Osteoblast (primary cell): ENCODE measurements at regions not wholly inside any gene's neighbourhood (a gene's known extent, or its start where the extent isn't known, plus 50 kb on each side); places are given as distances from the start of the nearest gene placed in this dataset.

ENCODE experiments used
- DNase-seq: peaks from one replicate; pipeline ENCODE4 v3.0.0; 2011; ENCODE audit warnings: low spot score, mixed read lengths; ENCODE audit not compliant: insufficient read length; ENCODE audit errors: missing footprints
- H2AFZ ChIP-seq: 2 replicates; pipeline ENCODE4 v1.6.0; 2011; ENCODE audit warnings: mild to moderate bottlenecking, low read length
- H3K27ac ChIP-seq: 2 replicates; pipeline ENCODE4 v1.5.1; 2011; ENCODE audit warnings: mild to moderate bottlenecking, low read depth, low read length, moderate library complexity
- H3K27me3 ChIP-seq: 2 replicates; pipeline ENCODE4 v1.6.0; 2012; ENCODE audit warnings: mild to moderate bottlenecking, control low read depth, inconsistent platforms, low read length, moderate library complexity; ENCODE audit not compliant: insufficient read depth
- H3K36me3 ChIP-seq: 2 replicates; pipeline ENCODE4 v1.5.1; 2011; ENCODE audit warnings: mild to moderate bottlenecking, low read length, control low read depth, moderate library complexity; ENCODE audit not compliant: insufficient read depth
- H3K4me1 ChIP-seq: 2 replicates; pipeline ENCODE4 v1.5.1; 2011; ENCODE audit warnings: mild to moderate bottlenecking, low read length, control low read depth, moderate library complexity; ENCODE audit not compliant: insufficient read depth
- H3K4me2 ChIP-seq: 2 replicates; pipeline ENCODE4 v1.6.0; 2011; ENCODE audit warnings: mild to moderate bottlenecking, low read length; ENCODE audit not compliant: insufficient read depth
- H3K4me3 ChIP-seq: fragments of 200-600 bp; sonication (generic); 3 replicates; pipeline ENCODE4 v1.5.1; 2012; ENCODE audit warnings: mild to moderate bottlenecking, low read length, inconsistent platforms; ENCODE audit not compliant: insufficient read depth
- H3K79me2 ChIP-seq: 2 replicates; pipeline ENCODE4 v1.6.0; 2012; ENCODE audit warnings: mild to moderate bottlenecking, low read length, control low read depth, inconsistent platforms; ENCODE audit not compliant: insufficient read depth
- H3K9me3 ChIP-seq: 2 replicates; pipeline ENCODE4 v1.5.1; 2011; ENCODE audit warnings: low read depth, low read length, control low read depth
- H4K20me1 ChIP-seq: 2 replicates; pipeline ENCODE4 v1.6.0; 2012; ENCODE audit warnings: mild to moderate bottlenecking, low read length, control low read depth; ENCODE audit not compliant: insufficient read depth
- TF ChIP-seq, protein P1 (sequence below): IDR thresholded peaks from 2 replicates; pipeline ENCODE4 v1.5.1; 2011; ENCODE audit warnings: mild to moderate bottlenecking, low read depth, low read length, moderate library complexity; ENCODE audit errors: extremely low read depth

- H3K36me3 ChIP-seq = no peaks in the 10 kb centered on the region
- no peak overlapping the region for H3K4me2 ChIP-seq
- no peaks in the 10 kb centered on the region for H3K27me3 ChIP-seq
- H4K20me1 ChIP-seq = no peaks in the 10 kb centered on the region
- no peak for DNase-seq
- no peak overlapping the region for H3K27ac ChIP-seq
- no peak overlapping the region for H3K4me3 ChIP-seq
- TF ChIP-seq, protein P1, sequence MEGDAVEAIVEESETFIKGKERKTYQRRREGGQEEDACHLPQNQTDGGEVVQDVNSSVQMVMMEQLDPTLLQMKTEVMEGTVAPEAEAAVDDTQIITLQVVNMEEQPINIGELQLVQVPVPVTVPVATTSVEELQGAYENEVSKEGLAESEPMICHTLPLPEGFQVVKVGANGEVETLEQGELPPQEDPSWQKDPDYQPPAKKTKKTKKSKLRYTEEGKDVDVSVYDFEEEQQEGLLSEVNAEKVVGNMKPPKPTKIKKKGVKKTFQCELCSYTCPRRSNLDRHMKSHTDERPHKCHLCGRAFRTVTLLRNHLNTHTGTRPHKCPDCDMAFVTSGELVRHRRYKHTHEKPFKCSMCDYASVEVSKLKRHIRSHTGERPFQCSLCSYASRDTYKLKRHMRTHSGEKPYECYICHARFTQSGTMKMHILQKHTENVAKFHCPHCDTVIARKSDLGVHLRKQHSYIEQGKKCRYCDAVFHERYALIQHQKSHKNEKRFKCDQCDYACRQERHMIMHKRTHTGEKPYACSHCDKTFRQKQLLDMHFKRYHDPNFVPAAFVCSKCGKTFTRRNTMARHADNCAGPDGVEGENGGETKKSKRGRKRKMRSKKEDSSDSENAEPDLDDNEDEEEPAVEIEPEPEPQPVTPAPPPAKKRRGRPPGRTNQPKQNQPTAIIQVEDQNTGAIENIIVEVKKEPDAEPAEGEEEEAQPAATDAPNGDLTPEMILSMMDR = no peak
- no peaks in the 10 kb centered on the region for H3K4me1 ChIP-seq
- H2AFZ ChIP-seq = no peak overlapping the region
- no peaks in the 10 kb centered on the region for H3K79me2 ChIP-seq
- H3K9me3 ChIP-seq = no peaks in the 10 kb centered on the region
Measured at GRCh38 chr12:108021141-108021540, 107.9 kb upstream of the WSCD2 start.

DNA sequence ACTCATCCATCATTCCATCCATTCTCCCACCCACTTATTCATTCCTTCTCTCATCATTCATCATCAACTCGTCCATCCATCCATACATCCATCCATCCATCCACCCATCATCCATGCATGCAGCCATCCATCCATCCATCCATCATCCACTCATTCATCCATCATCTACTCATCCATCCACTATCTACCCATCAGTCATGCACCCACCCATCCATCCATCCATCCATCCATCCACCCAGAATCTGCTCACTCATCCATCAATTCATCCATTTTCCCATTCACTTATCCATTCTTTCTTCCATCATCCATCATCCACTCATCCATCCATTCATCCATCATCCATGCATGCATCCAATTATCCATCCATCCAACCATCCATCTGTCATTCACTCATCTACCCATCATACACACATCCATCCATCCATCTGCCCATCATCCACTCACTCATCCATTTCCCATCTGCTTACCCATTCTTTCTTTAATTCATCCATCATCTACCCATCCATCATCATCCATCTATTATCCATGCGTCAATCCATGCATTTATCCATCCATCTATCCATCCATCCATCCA is 107.1 kb upstream of the WSCD2 start:
- TF ChIP-seq, protein P1 = no peak
- Histone ChIP-seq H4K20me1 (no peaks in the 10 kb centered on the region), H2AFZ (no peak overlapping the region), H3K36me3 (no peaks in the 10 kb centered on the region), H3K4me3 (no peak overlapping the region), H3K9me3 (no peaks in the 10 kb centered on the region), H3K4me1 (no peaks in the 10 kb centered on the region), H3K79me2 (no peaks in the 10 kb centered on the region), H3K27me3 (no peaks in the 10 kb centered on the region), H3K27ac (no peak overlapping the region), H3K4me2 (no peak overlapping the region)
- DNase-seq = no peak

GRCh38 chr12:108029051-108029835 is 99.8 kb upstream of the WSCD2 start:
- TF ChIP-seq, protein P1 = no peak
- Histone ChIP-seq H4K20me1 (no peaks in the 10 kb centered on the region), H3K4me1 (no peaks in the 10 kb centered on the region), H3K27me3 (no peaks in the 10 kb centered on the region), H3K36me3 (no peaks in the 10 kb centered on the region), H3K4me3 (no peak overlapping the region), H3K27ac (no peak overlapping the region), H3K9me3 (no peaks in the 10 kb centered on the region), H3K79me2 (no peaks in the 10 kb centered on the region), H2AFZ (no peak overlapping the region), H3K4me2 (no peak overlapping the region)
- no peak for DNase-seq

DNA sequence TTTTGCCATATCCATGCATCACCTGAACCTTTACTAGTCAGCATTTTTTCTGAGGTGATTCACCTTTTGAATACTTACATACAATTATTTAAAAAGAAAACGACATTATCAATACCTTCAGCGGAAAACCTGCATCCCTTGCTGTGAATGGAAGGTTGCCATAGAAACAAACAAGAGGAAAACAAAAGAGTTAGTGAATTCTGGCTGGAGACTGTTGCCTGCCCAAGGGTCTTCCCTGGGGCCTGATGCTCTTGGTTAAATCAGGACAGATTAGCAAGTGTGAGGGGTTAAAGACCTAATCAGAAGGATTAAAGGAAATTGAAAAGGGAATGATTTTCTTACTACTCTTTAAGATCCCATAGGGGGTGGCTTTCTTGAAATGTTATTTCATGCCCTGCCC is 96.0 kb upstream of the WSCD2 start:
- TF ChIP-seq, protein P1 = no peak
- Histone ChIP-seq H3K4me2 (no peak overlapping the region), H2AFZ (no peak overlapping the region), H4K20me1 (no peaks in the 10 kb centered on the region), H3K9me3 (no peaks in the 10 kb centered on the region), H3K36me3 (no peaks in the 10 kb centered on the region), H3K4me3 (no peak overlapping the region), H3K27ac (no peak overlapping the region), H3K4me1 (no peaks in the 10 kb centered on the region), H3K79me2 (no peaks in the 10 kb centered on the region), H3K27me3 (no peaks in the 10 kb centered on the region)
- no peak for DNase-seq
